Endothelial cell (in vitro differentiated cells): ENCODE measurements at regions not wholly inside any gene's neighbourhood (a gene's known extent, or its start where the extent isn't known, plus 50 kb on each side); places are given as distances from the start of the nearest gene placed in this dataset.

Experiments
- DNase-seq: peaks from one replicate; pipeline ENCODE4 v3.0.0; 2021; ENCODE audit warnings: low spot score
- H3K27ac Mint-ChIP-seq: one replicate; pipeline ENCODE4 v1.8.0; 2021; ENCODE audit warnings: mixed read lengths, inconsistent platforms; ENCODE audit not compliant: unreplicated experiment
- H3K27me3 Mint-ChIP-seq: one replicate; pipeline ENCODE4 v1.8.0; 2021; ENCODE audit warnings: mild to moderate bottlenecking, moderate library complexity, mixed read lengths, inconsistent platforms; ENCODE audit not compliant: unreplicated experiment
- H3K36me3 Mint-ChIP-seq: one replicate; pipeline ENCODE4 v1.8.0; 2021; ENCODE audit warnings: mild to moderate bottlenecking, low read depth, mixed read lengths, inconsistent platforms; ENCODE audit not compliant: unreplicated experiment
- H3K4me1 Mint-ChIP-seq: one replicate; pipeline ENCODE4 v1.8.0; 2021; ENCODE audit warnings: mild to moderate bottlenecking, mixed read lengths, inconsistent platforms; ENCODE audit not compliant: unreplicated experiment
- H3K4me3 Mint-ChIP-seq: one replicate; pipeline ENCODE4 v1.8.0; 2021; ENCODE audit warnings: mild to moderate bottlenecking, mixed read lengths, inconsistent platforms; ENCODE audit not compliant: unreplicated experiment
- H3K9me3 Mint-ChIP-seq: one replicate; pipeline ENCODE4 v1.8.0; 2021; ENCODE audit warnings: mixed read lengths, inconsistent platforms; ENCODE audit not compliant: unreplicated experiment
- CTCF ChIP-seq: fragments of 200-600 bp; sonication (generic); IDR thresholded peaks from one replicate; pipeline ENCODE4 v1.5.0; 2021; ENCODE audit warnings: antibody characterized with exemption; ENCODE audit not compliant: unreplicated experiment

- H3K4me1 Mint-ChIP-seq: no peaks in the 10 kb centered on the region
- peaks cover 4% of the 10 kb centered on the region for H3K27me3 Mint-ChIP-seq
- DNase-seq: no peak
- no peak overlapping the region for H3K27ac Mint-ChIP-seq
- H3K9me3 Mint-ChIP-seq: no peaks in the 10 kb centered on the region
- peaks cover 6% of the 10 kb centered on the region for H3K36me3 Mint-ChIP-seq
- TF ChIP-seq CTCF: no peak
- no peak overlapping the region for H3K4me3 Mint-ChIP-seq
Observed at GRCh38 chr4:81796790-81797528, 325.3 kb upstream of the RASGEF1B start.

GRCh38 chr4:81792521-81792920, 320.8 kb upstream of the RASGEF1B start:
- TF ChIP-seq CTCF: no peak
- H3K36me3 Mint-ChIP-seq: no peaks in the 10 kb centered on the region
- no peaks in the 10 kb centered on the region for H3K9me3 Mint-ChIP-seq
- H3K4me3 Mint-ChIP-seq: no peak overlapping the region
- no peaks in the 10 kb centered on the region for H3K4me1 Mint-ChIP-seq
- H3K27ac Mint-ChIP-seq: no peak overlapping the region
- H3K27me3 Mint-ChIP-seq: peaks cover 1% of the 10 kb centered on the region
- no peak for DNase-seq

DNA sequence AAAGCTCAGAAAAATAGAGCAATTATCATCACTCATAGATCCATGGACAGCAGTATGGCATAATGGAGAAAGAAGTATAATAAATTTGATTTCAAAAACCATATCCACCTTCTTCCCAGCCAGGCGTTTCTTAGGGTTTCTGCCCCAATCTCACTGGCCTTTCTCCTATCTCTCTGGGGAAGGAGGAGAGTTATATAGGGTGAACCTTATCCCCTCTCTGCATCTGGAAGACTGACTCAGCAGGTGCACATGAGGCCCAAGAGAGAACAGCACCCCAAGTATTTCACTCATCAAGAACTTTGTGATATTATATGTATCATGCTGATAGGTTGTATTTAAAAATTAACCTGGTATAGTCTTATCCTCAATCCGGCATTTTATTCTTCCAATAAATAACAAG, 318.8 kb upstream of the RASGEF1B start:
- TF ChIP-seq CTCF: no peak
- H3K4me3 Mint-ChIP-seq: no peak overlapping the region
- peaks cover 1% of the 10 kb centered on the region for H3K27me3 Mint-ChIP-seq
- H3K27ac Mint-ChIP-seq: no peak overlapping the region
- no peaks in the 10 kb centered on the region for H3K4me1 Mint-ChIP-seq
- H3K9me3 Mint-ChIP-seq: no peaks in the 10 kb centered on the region
- H3K36me3 Mint-ChIP-seq: no peaks in the 10 kb centered on the region
- DNase-seq: no peak

DNA sequence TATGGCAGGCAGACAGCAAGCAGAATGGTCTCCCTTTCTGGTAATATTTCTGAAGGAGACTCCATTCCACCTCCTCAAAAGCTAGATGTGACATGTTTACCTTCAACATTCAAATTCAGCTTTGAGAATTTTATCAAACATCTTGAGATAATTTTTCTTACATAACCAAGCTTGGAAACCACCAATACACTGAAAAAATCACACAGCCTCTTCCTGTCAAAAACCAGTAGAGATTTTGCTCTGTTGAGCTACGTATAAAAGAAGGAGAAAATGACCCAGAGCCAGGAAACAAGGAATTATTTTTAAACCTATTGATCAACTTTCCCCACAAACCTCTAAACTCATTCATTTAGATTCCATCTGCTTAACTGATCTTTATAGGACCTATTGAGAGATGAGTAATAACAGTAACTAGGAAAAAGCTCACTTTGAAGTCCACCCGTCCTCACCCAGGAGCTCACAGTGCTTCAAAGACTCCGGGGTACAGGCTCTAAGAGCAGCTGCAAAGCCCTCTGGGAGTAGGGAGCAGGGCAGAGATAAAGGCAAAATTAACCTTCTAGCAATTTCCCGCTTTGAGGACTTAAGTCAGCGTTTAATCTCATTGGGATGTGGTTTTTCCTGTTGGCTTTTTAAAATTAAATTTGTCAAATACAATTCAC, 318.2 kb upstream of the RASGEF1B start:
- H3K36me3 Mint-ChIP-seq: no peaks in the 10 kb centered on the region
- no peaks in the 10 kb centered on the region for H3K4me1 Mint-ChIP-seq
- no peak for DNase-seq
- TF ChIP-seq CTCF: no peak
- no peak overlapping the region for H3K27ac Mint-ChIP-seq
- H3K27me3 Mint-ChIP-seq: peaks cover 1% of the 10 kb centered on the region
- H3K9me3 Mint-ChIP-seq: no peaks in the 10 kb centered on the region
- no peak overlapping the region for H3K4me3 Mint-ChIP-seq

GRCh38 chr4:81789158-81789557, 317.5 kb upstream of the RASGEF1B start:
- Mint-ChIP-seq H3K4me1 (no peaks in the 10 kb centered on the region), H3K9me3 (no peaks in the 10 kb centered on the region), H3K27me3 (peaks cover 1% of the 10 kb centered on the region), H3K4me3 (no peak overlapping the region), H3K36me3 (no peaks in the 10 kb centered on the region), H3K27ac (no peak overlapping the region)
- no peak for DNase-seq
- no peak for TF ChIP-seq CTCF
